ENCODE measurements at regions not wholly inside any gene's neighbourhood (a gene's known extent, or its start where the extent isn't known, plus 50 kb on each side); places are given as distances from the start of the nearest gene placed in this dataset.

GRCh38 chr20:19120011-19120410, 92.4 kb upstream of the SLC24A3 start:
- TF ChIP-seq CTCF (IDR thresholded peaks at IDR 0.05) (no peak), POLR2A (IDR thresholded peaks at IDR 0.05) (no peak)
- DNase-seq (ENCODE audit: low spot score in 2 of 2) = no peak
- intact Hi-C loops (cut with DNase I; ENCODE audit: low total_unique reads) = no loop called here
- H3K4me3 ChIP-seq (ENCODE audit: low read depth, poor library complexity, severe bottlenecking) = no peak overlapping the region
- WGBS, 2 donors = 90 to 96% methylated on average over 9 of the region's 9 CpGs

GRCh38 chr20:19120569-19120968, 91.9 kb upstream of the SLC24A3 start:
- intact Hi-C loops (cut with DNase I; ENCODE audit: low total_unique reads) = no loop called here
- DNase-seq (ENCODE audit: low spot score in 2 of 2) = no peak
- no peak overlapping the region for H3K4me3 ChIP-seq (ENCODE audit: low read depth, poor library complexity, severe bottlenecking)
- TF ChIP-seq CTCF (IDR thresholded peaks at IDR 0.05) (no peak), POLR2A (IDR thresholded peaks at IDR 0.05) (no peak)
- 23 to 34% methylated on average over 4 of the region's 4 CpGs for WGBS, 2 donors

GRCh38 chr20:19121463-19121862, 91.0 kb upstream of the SLC24A3 start:
- DNase-seq (ENCODE audit: low spot score in 2 of 2) = no peak
- TF ChIP-seq POLR2A (IDR thresholded peaks at IDR 0.05) (no peak), CTCF (IDR thresholded peaks at IDR 0.05) (no peak)
- WGBS, 2 donors = 36 to 38% methylated on average over 3 of the region's 3 CpGs

GRCh38 chr20:19121916-19122315, 90.5 kb upstream of the SLC24A3 start:
- no peak overlapping the region for H3K4me3 ChIP-seq (ENCODE audit: low read depth, poor library complexity, severe bottlenecking)
- no peak for TF ChIP-seq POLR2A (IDR thresholded peaks at IDR 0.05)
- TF ChIP-seq CTCF (IDR thresholded peaks at IDR 0.05) = no peak
- no peak for DNase-seq (ENCODE audit: low spot score in 2 of 2)
- intact Hi-C loops (cut with DNase I; ENCODE audit: low total_unique reads) = no loop called here

More at GRCh38 chr20:19121463-19121862, 91.0 kb upstream of the SLC24A3 start:
- H3K4me3 ChIP-seq (ENCODE audit: low read depth, poor library complexity, severe bottlenecking) = no peak overlapping the region
- intact Hi-C loops (cut with DNase I; ENCODE audit: low total_unique reads) = no loop called here

GRCh38 chr20:19122395-19122794, 90.0 kb upstream of the SLC24A3 start:
- intact Hi-C loops (cut with DNase I; ENCODE audit: low total_unique reads) = no loop called here
- no peak for TF ChIP-seq POLR2A (IDR thresholded peaks at IDR 0.05)
- TF ChIP-seq CTCF (IDR thresholded peaks at IDR 0.05) = no peak
- DNase-seq (ENCODE audit: low spot score in 2 of 2) = no peak
- no peak overlapping the region for H3K4me3 ChIP-seq (ENCODE audit: low read depth, poor library complexity, severe bottlenecking)

- intact Hi-C loops (cut with DNase I; ENCODE audit: low total_unique reads) = no loop called here
- no peak overlapping the region for H3K4me3 ChIP-seq (ENCODE audit: low read depth, poor library complexity, severe bottlenecking)
- 65 to 74% methylated on average over 1 of the region's 1 CpG for WGBS, 2 donors
- DNase-seq (ENCODE audit: low spot score in 2 of 2) = no peak
- no peak for TF ChIP-seq POLR2A (IDR thresholded peaks at IDR 0.05)
- TF ChIP-seq CTCF (IDR thresholded peaks at IDR 0.05) = no peak
These were observed 86.9 kb upstream of the SLC24A3 start for GRCh38 chr20:19125508-19125907.

All from lower leg skin (tissue), 4 donors.